Skeletal muscle satellite cell (primary cell): ENCODE measurements at regions not wholly inside any gene's neighbourhood (a gene's known extent, or its start where the extent isn't known, plus 50 kb on each side); places are given as distances from the start of the nearest gene placed in this dataset.

Experiments used
- H3K27me3 ChIP-seq: 2 replicates; pipeline ENCODE4 v1.7.0; 2013; ENCODE audit warnings: low read length; ENCODE audit not compliant: control insufficient read depth, insufficient read depth
- H3K36me3 ChIP-seq: 2 replicates; pipeline ENCODE4 v1.7.0; 2013; ENCODE audit warnings: mild to moderate bottlenecking, control low read depth, low read length; ENCODE audit not compliant: insufficient read depth
- H3K4me1 ChIP-seq: 2 replicates; pipeline ENCODE4 v1.7.0; 2013; ENCODE audit warnings: low read length; ENCODE audit not compliant: control insufficient read depth, insufficient read depth
- H3K4me2 ChIP-seq: 2 replicates; pipeline ENCODE4 v1.7.0; 2013; ENCODE audit warnings: mild to moderate bottlenecking, low read length
- H3K4me3 ChIP-seq: 2 replicates; pipeline ENCODE4 v1.7.0; 2013; ENCODE audit warnings: low read length
- H3K9ac ChIP-seq: 2 replicates; pipeline ENCODE4 v1.7.0; 2013; ENCODE audit warnings: mild to moderate bottlenecking, low read depth, low read length, moderate library complexity
- H3K9me3 ChIP-seq: replicated peaks from 2 replicates; pipeline ENCODE4 v1.7.0; 2013; ENCODE audit warnings: mild to moderate bottlenecking, control low read depth, low read length

DNA sequence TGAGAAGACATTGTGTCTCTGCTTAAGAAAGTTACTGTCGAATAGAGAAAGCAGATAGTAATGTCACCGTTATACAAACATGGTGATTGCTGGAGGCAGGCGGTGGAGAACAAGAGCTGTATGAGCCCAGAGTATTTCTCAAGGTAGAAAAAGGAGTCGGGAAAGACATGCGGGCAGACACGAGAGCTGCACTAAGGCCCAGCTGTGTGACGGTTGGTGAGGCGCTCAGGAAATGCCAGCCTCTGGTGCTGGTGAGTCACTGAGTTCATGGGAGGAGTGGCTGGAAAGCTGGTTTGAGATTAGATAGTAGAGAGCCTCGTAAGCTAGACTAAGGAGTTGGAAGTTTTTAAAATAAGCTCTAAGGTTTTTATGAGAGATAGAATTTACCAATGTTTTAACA is 390.9 kb upstream of the TRIB2 start:
- no peak overlapping the region for H3K4me3 ChIP-seq
- no peaks in the 10 kb centered on the region for H3K9me3 ChIP-seq
- no peaks in the 10 kb centered on the region for H3K36me3 ChIP-seq
- peaks cover 24% of the 10 kb centered on the region for H3K4me1 ChIP-seq
- H3K4me2 ChIP-seq = no peak overlapping the region
- no peaks in the 10 kb centered on the region for H3K27me3 ChIP-seq
- H3K9ac ChIP-seq = no peak overlapping the region

DNA sequence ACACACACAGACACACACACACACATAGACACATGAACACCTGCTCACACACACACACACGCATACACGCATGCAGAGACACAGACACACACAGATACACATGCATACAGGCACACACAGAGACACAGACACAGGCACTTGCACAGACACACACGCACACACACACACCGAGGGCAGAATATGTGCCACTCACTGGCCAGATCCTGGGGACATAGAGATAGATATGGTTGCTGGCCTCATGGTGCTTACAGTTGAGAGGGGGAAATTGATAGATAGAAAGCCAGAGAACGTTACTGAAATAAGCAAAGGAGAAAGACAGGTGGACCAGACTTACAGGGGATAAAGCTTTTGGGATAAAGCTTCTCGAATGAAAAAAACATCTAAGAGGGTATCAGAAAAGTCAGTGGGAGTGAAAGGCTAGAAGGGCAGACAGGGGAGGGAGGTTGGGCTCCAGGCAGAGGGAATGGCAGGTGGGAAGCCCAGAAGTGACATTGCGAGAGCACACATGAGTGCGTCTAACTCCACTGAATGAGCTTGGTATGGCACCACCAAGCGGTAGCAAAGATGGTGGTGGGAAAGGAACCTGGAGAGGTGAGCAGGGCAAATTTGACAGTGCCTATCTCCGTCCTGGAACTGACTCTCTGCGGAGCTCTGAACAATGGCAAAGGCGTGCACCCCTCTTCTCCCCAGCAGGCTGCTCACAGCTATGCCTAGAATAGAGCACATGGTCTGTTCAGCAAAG is 390.1 kb upstream of the TRIB2 start:
- Histone ChIP-seq H3K4me1 (peaks cover 16% of the 10 kb centered on the region), H3K9me3 (no peaks in the 10 kb centered on the region)

DNA sequence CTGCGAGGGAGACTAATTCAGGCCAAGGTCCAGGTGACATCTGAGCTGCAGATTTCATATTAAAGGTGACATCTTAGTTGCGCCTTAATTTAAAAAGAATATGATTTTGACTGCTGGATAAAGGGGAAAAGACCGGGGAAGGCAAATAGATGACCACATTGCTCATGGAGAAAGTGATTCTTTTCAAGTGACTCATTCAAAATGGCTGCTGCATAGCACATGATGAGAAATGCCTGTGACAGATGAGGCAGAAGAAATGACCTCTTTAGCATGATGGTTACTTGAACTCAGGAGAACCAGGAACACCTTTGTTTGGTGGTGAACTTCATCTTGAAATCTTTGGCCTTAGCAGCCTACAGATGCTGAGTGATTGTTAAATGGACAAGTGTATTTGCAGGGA is 385.8 kb upstream of the TRIB2 start:
- H3K27me3 ChIP-seq = no peaks in the 10 kb centered on the region
- no peak overlapping the region for H3K4me2 ChIP-seq
- no peak overlapping the region for H3K9ac ChIP-seq
- no peak overlapping the region for H3K4me3 ChIP-seq
- no peaks in the 10 kb centered on the region for H3K36me3 ChIP-seq
- H3K9me3 ChIP-seq = no peaks in the 10 kb centered on the region
- H3K4me1 ChIP-seq = peaks cover 4% of the 10 kb centered on the region

More for the DNA sequence above, 390.1 kb upstream of the TRIB2 start:
- H3K27me3 ChIP-seq = no peaks in the 10 kb centered on the region
- no peak overlapping the region for H3K4me3 ChIP-seq
- no peak overlapping the region for H3K9ac ChIP-seq
- no peak overlapping the region for H3K4me2 ChIP-seq
- no peaks in the 10 kb centered on the region for H3K36me3 ChIP-seq

DNA sequence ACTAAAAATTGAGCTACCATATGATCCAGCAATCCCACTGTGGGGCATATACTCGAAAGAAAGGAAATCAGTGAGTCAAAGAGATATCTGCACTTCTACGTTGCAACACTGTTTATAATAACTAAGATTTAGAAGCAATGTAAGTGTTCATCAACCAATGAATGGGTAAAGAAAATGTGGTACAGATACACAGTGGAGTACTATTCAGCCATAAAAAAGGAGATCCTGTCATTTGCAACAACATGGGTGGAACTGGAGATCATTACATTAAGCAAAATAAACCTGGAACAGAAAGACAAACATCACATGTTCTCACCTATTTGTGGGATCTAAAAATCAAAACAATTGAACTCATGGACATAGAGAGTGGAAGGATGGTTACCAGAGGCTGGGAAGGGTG is 385.0 kb upstream of the TRIB2 start:
- Histone ChIP-seq H3K4me3 (no peak overlapping the region), H3K4me1 (peaks cover 4% of the 10 kb centered on the region), H3K36me3 (no peaks in the 10 kb centered on the region), H3K4me2 (no peak overlapping the region), H3K27me3 (no peaks in the 10 kb centered on the region), H3K9ac (no peak overlapping the region), H3K9me3 (no peaks in the 10 kb centered on the region)

DNA sequence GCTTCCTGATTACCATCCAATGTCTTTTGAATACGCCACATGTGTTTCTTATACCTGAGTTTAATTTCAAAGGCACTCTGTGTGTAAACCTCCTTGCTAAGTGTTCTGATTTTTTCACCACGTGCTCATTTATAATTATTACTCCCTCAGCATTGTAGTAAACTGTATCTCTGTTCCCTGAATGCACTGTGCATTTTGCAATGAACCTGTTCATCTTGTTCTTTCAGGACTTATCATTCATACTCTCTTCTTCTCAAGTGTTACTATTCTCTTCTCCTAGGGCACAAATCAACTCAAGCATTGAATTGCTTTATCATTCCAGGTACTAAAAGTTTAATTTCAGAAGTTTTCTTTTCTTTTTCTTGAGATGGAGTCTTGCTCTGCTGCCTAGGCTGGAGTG is 383.4 kb upstream of the TRIB2 start:
- Histone ChIP-seq H3K9ac (no peak overlapping the region), H3K27me3 (no peaks in the 10 kb centered on the region), H3K4me3 (no peak overlapping the region), H3K36me3 (no peaks in the 10 kb centered on the region), H3K4me2 (no peak overlapping the region), H3K4me1 (peaks cover 4% of the 10 kb centered on the region), H3K9me3 (no peaks in the 10 kb centered on the region)

DNA sequence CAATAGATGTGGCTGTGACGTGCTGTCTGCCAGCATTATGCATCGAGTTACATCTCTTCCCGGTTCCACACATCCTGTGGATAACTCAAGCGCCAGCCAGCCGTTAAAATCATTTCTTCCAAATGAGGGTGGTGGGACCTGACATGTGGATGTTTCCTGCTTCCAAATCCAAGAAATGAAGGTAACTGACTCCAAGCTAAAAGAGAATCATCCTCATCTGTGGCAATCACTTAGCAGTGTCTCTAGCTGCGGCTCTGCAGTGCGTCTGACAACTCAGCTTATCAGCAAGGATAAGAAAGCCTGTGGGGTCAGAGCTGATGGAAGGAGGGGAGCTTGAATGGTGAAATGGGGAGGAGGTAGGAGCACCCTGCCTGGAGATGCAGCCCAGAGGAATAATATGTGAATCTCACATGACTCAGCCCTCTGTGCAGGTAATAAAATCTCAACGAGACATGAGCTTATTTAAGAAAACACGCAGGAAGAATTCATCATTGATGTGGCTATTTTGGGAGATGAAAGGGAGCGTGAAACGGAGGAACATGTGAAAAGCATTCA is 382.2 kb upstream of the TRIB2 start:
- H3K9me3 ChIP-seq = no peaks in the 10 kb centered on the region
- H3K36me3 ChIP-seq = no peaks in the 10 kb centered on the region
- no peak overlapping the region for H3K4me2 ChIP-seq
- H3K27me3 ChIP-seq = no peaks in the 10 kb centered on the region
- no peak overlapping the region for H3K9ac ChIP-seq
- peaks cover 4% of the 10 kb centered on the region for H3K4me1 ChIP-seq
- no peak overlapping the region for H3K4me3 ChIP-seq

DNA sequence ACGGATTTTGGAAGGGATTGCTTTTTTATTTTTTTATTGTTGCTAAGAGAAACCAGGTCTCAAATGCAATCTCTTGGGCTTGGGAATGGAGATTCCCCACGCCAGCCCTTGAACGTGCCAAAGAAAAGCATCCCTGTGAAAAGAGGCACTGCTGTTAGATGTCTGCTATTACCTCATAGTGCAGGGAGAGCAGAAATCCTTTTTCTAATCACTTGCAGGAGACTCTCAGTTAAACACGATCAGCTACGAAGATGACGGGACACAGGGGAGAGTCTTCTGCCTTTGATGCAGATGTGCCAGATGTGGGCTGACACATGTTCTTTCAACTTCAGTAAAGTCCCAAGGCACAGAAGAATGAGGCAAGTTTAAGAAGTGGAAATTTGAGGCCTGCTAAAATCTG is 381.6 kb upstream of the TRIB2 start:
- no peak overlapping the region for H3K4me3 ChIP-seq
- no peak overlapping the region for H3K9ac ChIP-seq
- H3K36me3 ChIP-seq = no peaks in the 10 kb centered on the region
- H3K9me3 ChIP-seq = no peaks in the 10 kb centered on the region
- H3K27me3 ChIP-seq = no peaks in the 10 kb centered on the region
- peaks cover 9% of the 10 kb centered on the region for H3K4me1 ChIP-seq
- H3K4me2 ChIP-seq = no peak overlapping the region

DNA sequence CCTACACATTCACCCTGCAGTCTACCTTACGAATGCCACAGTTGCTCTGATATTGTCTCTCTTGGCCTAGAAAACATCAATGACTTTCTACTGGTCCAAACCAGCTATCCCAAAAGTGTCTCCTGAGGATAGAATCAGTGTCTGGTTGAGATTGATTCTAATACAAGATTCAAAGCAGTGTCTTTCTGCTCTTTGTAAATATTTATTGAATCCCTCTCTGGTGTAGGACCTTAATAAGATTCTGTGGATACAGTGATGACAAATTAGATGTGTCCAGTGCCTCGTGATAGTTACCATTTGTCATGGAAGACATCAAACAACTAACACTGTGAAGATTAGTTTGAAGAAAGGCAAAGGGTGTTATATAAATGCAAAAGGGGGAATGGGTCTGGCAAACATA is 380.7 kb upstream of the TRIB2 start:
- no peak overlapping the region for H3K9ac ChIP-seq
- no peaks in the 10 kb centered on the region for H3K9me3 ChIP-seq
- no peaks in the 10 kb centered on the region for H3K27me3 ChIP-seq
- no peak overlapping the region for H3K4me3 ChIP-seq
- H3K36me3 ChIP-seq = no peaks in the 10 kb centered on the region
- no peak overlapping the region for H3K4me2 ChIP-seq
- peaks cover 13% of the 10 kb centered on the region for H3K4me1 ChIP-seq

DNA sequence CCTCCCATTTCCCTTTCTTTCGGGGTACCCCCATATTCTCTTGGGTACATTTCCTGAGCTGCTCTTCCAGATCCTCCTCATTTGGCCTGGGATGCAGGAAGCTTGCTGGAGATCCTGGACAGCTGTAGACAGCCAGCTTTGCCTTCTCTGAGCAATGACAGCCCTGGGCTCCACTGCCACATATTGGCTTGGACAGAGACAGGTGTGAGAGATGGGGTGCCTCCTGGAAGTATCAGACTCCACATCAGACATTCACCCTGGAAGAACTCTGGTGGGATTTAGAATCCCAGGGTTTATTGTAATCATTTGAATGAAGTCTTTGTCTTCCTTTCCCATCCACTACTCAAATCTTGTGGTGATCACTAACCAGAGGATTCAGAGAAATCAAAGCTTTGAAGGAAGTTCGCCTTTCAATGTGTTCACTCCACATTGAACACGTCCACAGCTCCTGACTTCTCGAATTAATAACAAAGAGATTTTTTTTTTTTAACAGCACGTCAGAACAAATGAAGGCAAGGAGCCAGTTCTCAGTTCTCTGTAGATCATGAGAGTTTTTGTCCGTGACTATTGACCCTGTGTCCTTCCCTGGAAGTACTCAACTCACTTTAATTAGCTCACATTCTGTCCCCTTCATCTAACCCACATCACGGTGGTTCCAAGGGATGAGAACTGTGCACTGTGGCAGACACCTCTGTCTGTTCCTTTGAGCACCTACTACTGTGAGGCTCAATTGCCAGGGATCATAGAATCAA is 377.6 kb upstream of the TRIB2 start:
- H3K4me2 ChIP-seq = no peak overlapping the region
- peaks cover 16% of the 10 kb centered on the region for H3K4me1 ChIP-seq
- no peak overlapping the region for H3K4me3 ChIP-seq
- no peak overlapping the region for H3K9ac ChIP-seq
- no peaks in the 10 kb centered on the region for H3K9me3 ChIP-seq
- H3K27me3 ChIP-seq = no peaks in the 10 kb centered on the region
- H3K36me3 ChIP-seq = no peaks in the 10 kb centered on the region

DNA sequence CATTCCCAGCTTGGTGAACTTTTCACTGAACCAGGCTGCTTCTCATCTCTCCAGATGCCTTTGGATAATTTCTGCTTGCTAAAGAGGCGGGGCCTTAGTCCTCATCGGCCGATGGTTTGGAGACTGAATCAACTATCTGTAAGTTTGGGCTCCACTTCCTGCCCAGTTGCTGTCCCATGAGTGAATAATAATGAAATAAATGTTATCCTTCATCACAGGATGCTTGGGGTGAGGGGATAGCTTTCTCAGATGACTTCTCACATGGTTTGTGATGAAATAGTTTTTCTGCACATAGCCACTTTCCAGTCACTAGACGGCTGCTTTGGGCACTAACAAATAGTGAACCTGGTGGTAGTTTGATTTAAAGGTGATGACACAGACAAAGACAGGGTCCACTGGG is 376.6 kb upstream of the TRIB2 start:
- Histone ChIP-seq H3K36me3 (no peaks in the 10 kb centered on the region), H3K4me2 (no peak overlapping the region), H3K4me3 (no peak overlapping the region), H3K27me3 (no peaks in the 10 kb centered on the region), H3K4me1 (peaks cover 16% of the 10 kb centered on the region), H3K9me3 (no peaks in the 10 kb centered on the region), H3K9ac (no peak overlapping the region)

DNA sequence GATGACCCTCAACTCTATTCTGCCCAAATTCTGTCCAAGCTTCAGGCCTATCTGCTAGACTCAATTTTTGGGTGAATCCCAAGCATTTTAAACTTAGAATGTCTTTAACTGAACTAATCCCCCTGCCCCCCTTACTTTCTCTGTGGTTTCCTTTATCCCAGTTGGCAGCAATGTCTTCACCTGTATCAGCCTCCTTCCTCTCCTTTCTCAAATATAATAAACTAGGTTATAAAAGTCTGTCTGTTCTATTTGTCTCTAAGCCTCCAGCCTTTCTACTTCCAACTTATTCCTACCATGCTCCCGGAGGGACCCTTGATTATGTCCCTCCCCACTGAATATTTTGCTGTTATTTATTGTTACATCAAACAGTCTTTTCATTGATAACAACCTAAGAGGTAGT is 375.5 kb upstream of the TRIB2 start:
- Histone ChIP-seq H3K4me2 (no peak overlapping the region), H3K9ac (no peak overlapping the region), H3K4me3 (no peak overlapping the region), H3K9me3 (no peaks in the 10 kb centered on the region), H3K36me3 (no peaks in the 10 kb centered on the region), H3K27me3 (no peaks in the 10 kb centered on the region), H3K4me1 (peaks cover 16% of the 10 kb centered on the region)
